Astrocyte (in vitro differentiated cells and primary cell): ENCODE measurements at regions not wholly inside any gene's neighbourhood (a gene's known extent, or its start where the extent isn't known, plus 50 kb on each side); places are given as distances from the start of the nearest gene placed in this dataset.

Experiments used
- CTCF ChIP-seq: IDR thresholded peaks from 2 replicates; pipeline ENCODE4 v1.5.1; 2011; ENCODE audit warnings: low read depth, mild to moderate bottlenecking, inconsistent platforms, low read length, moderate library complexity; ENCODE audit not compliant: insufficient read depth
- EZH2 ChIP-seq: IDR thresholded peaks from 2 replicates; pipeline ENCODE4 v1.6.1; 2012; ENCODE audit warnings: mild to moderate bottlenecking, low read length, inconsistent platforms; ENCODE audit not compliant: insufficient read depth

- no peak for TF ChIP-seq CTCF
- TF ChIP-seq EZH2: no peak
Observed at GRCh38 chr2:237256887-237257286, 157.1 kb downstream of the COL6A3 start.
